ENCODE measurements at regions not wholly inside any gene's neighbourhood (a gene's known extent, or its start where the extent isn't known, plus 50 kb on each side); places are given as distances from the start of the nearest gene placed in this dataset.

GRCh38 chr1:22221233-22221780, 78.4 kb upstream of the WNT4 start:
- no peak overlapping the region for H3K27ac ChIP-seq
- TF ChIP-seq ZFX (IDR thresholded peaks at IDR 0.05; ENCODE audit: borderline replicate concordance) (no peak), CTCF (IDR thresholded peaks at IDR 0.05) (no peak)

- no peak for TF ChIP-seq ZFX (IDR thresholded peaks at IDR 0.05; ENCODE audit: borderline replicate concordance)
- TF ChIP-seq CTCF (IDR thresholded peaks at IDR 0.05), result no peak
- H3K27ac ChIP-seq, result no peak overlapping the region
Observed at GRCh38 chr1:22222723-22223122, 79.8 kb upstream of the WNT4 start.

- TF ChIP-seq ZFX (IDR thresholded peaks at IDR 0.05; ENCODE audit: borderline replicate concordance) (no peak), CTCF (IDR thresholded peaks at IDR 0.05) (no peak)
Observed at GRCh38 chr1:22223176-22223575, 80.3 kb upstream of the WNT4 start.

DNA sequence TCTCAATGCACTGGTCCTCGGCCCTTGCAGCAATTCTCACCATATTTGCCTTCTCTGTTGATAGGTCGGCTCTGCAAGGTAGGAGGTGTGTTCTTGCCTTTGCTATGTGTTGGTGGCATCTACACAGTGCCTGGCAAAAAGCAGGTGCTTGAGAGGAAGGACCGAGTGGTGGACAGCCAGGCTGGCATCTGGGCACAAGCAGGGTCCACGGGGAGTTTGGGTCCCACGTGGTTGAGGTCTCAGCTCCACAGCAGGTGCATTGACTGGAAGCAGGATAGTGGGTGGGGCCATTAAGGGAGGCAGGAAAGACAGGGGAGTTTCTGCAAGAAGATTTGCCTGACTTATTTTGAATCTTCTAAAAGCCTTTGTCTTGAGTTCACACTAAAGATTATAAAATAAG, 81.2 kb upstream of the WNT4 start:
- H3K27ac ChIP-seq, result no peak overlapping the region
- TF ChIP-seq CTCF (IDR thresholded peaks at IDR 0.05) (no peak), ZFX (IDR thresholded peaks at IDR 0.05; ENCODE audit: borderline replicate concordance) (no peak)

More at GRCh38 chr1:22223176-22223575, 80.3 kb upstream of the WNT4 start:
- no peak overlapping the region for H3K27ac ChIP-seq

DNA sequence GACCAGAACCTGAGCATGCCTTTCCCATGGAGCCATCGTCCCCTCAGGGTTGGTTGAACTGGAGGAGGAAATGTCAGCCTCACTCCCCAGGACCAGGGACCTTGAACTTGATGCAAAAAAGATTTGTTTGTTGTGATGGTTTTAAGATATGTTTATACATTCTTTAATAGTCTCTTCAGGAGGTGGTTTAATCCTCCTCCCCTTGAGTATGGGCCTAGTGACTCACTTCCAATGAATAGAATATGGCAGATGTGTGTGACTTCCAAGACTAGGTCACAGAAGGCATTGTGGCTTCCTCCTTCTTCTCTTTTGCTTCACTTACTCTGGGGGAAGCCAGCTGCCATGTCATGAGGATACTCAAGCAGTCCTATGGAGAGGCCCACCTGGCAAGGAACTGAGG, 81.7 kb upstream of the WNT4 start:
- no peak overlapping the region for H3K27ac ChIP-seq
- TF ChIP-seq CTCF (IDR thresholded peaks at IDR 0.05) (no peak), ZFX (IDR thresholded peaks at IDR 0.05; ENCODE audit: borderline replicate concordance) (no peak)

GRCh38 chr1:22225858-22226589, 83.1 kb upstream of the WNT4 start:
- TF ChIP-seq ZFX (IDR thresholded peaks at IDR 0.05; ENCODE audit: borderline replicate concordance), result no peak
- no peak for TF ChIP-seq CTCF (IDR thresholded peaks at IDR 0.05)
- no peak overlapping the region for H3K27ac ChIP-seq

- H3K27ac ChIP-seq, result no peak overlapping the region
- no peak for TF ChIP-seq CTCF (IDR thresholded peaks at IDR 0.05)
- TF ChIP-seq ZFX (IDR thresholded peaks at IDR 0.05; ENCODE audit: borderline replicate concordance), result no peak
Observed at GRCh38 chr1:22228074-22228473, 85.2 kb upstream of the WNT4 start.
